ENCODE measurements at regions not wholly inside any gene's neighbourhood (a gene's known extent, or its start where the extent isn't known, plus 50 kb on each side); places are given as distances from the start of the nearest gene placed in this dataset.

DNA sequence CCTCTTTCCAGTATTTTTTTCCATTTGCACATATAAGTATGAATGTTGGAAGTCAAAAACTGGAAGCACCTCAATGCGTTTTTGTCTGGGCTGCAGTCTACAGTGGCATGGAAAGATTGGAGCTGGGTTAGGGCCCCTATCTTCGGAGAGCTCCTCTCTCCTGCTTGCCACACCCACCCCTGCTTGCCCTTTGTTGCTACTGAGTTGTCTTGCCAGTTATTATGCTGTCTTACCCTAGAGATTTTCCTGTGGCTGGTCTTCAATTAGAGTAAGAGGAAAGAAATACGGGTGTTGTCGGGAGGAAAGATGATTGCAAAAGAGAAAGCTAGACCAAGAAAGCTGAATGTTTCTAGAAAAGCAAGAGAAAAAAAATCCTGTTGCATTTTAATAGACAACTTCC, 228.9 kb upstream of the CELF2 start:
- Histone ChIP-seq H3K9ac (ENCODE audit: low read length) (no peak overlapping the region), H4K20me1 (ENCODE audit: insufficient read depth, low read length) (no peaks in the 10 kb centered on the region), H3K4me3 (ENCODE audit: insufficient read depth, low read depth, low read length) (no peak overlapping the region), H3K9me3 (ENCODE audit: insufficient read depth, low read depth, low read length) (no peaks in the 10 kb centered on the region), H3K4me1 (ENCODE audit: insufficient read depth, low read length) (peaks cover 29% of the 10 kb centered on the region), H3K27me3 (ENCODE audit: insufficient read depth, low read length) (no peaks in the 10 kb centered on the region), H3K36me3 (ENCODE audit: insufficient read depth, low read length) (no peaks in the 10 kb centered on the region), H3K27ac (ENCODE audit: low read depth, low read length) (no peak overlapping the region), H3K79me2 (ENCODE audit: insufficient read depth, low read length) (no peaks in the 10 kb centered on the region), H2AFZ (ENCODE audit: low read depth, low read length) (no peak overlapping the region), H3K4me2 (ENCODE audit: low read length) (no peak overlapping the region)
- no peaks in the 10 kb centered on the region for H3K27me3 Mint-ChIP-seq (ENCODE audit: low read depth, unreplicated experiment)
- H3K9me3 Mint-ChIP-seq (ENCODE audit: unreplicated experiment), result peaks cover 8% of the 10 kb centered on the region
- DNase-seq (ENCODE audit: low read depth) (no peak), FAIRE-seq (no peak)
- peaks cover 10% of the 10 kb centered on the region for H3K36me3 Mint-ChIP-seq (ENCODE audit: low read depth, unreplicated experiment)
- no peak overlapping the region for H3K4me3 Mint-ChIP-seq (ENCODE audit: unreplicated experiment)
- TF ChIP-seq, protein P1, sequence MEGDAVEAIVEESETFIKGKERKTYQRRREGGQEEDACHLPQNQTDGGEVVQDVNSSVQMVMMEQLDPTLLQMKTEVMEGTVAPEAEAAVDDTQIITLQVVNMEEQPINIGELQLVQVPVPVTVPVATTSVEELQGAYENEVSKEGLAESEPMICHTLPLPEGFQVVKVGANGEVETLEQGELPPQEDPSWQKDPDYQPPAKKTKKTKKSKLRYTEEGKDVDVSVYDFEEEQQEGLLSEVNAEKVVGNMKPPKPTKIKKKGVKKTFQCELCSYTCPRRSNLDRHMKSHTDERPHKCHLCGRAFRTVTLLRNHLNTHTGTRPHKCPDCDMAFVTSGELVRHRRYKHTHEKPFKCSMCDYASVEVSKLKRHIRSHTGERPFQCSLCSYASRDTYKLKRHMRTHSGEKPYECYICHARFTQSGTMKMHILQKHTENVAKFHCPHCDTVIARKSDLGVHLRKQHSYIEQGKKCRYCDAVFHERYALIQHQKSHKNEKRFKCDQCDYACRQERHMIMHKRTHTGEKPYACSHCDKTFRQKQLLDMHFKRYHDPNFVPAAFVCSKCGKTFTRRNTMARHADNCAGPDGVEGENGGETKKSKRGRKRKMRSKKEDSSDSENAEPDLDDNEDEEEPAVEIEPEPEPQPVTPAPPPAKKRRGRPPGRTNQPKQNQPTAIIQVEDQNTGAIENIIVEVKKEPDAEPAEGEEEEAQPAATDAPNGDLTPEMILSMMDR (IDR thresholded peaks at IDR 0.05; ENCODE audit: insufficient read depth, low read depth, low read length), result no peak
- no peak for TF ChIP-seq EZH2 (IDR thresholded peaks at IDR 0.05; ENCODE audit: insufficient read depth, low read length)
- peaks cover 49% of the 10 kb centered on the region for H3K4me1 Mint-ChIP-seq (ENCODE audit: low read depth, unreplicated experiment)
- H3K27ac Mint-ChIP-seq (ENCODE audit: unreplicated experiment), result no peak overlapping the region

DNA sequence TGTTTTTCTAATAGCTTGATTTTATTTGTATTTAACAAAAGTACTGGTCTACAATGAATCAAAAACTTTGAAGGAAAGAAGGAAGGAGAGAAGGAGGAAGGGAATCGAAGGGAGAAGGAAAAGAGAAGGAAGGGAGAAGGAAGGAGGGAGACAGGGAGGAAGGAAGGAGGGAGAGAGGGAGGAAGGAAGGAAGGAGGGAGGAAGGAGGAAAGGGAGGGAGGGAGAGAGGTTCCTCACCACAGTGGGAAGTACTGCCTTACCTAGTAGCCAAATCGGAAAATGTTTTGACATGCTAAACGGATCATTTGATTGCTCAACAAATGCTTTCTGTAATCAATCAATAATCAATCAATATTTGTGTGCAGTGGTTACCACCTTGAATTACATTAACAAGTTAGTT, 225.8 kb upstream of the CELF2 start:
- Histone ChIP-seq H3K4me1 (ENCODE audit: insufficient read depth, low read length) (peaks cover 40% of the 10 kb centered on the region), H2AFZ (ENCODE audit: low read depth, low read length) (peak overlapping the region; percentile 18), H3K9ac (ENCODE audit: low read length) (peak overlapping the region; percentile 79), H3K27me3 (ENCODE audit: insufficient read depth, low read length) (no peaks in the 10 kb centered on the region), H3K4me2 (ENCODE audit: low read length) (peak overlapping the region; percentile 82), H4K20me1 (ENCODE audit: insufficient read depth, low read length) (no peaks in the 10 kb centered on the region), H3K4me3 (ENCODE audit: insufficient read depth, low read depth, low read length) (peak overlapping the region; percentile 43), H3K79me2 (ENCODE audit: insufficient read depth, low read length) (no peaks in the 10 kb centered on the region), H3K36me3 (ENCODE audit: insufficient read depth, low read length) (no peaks in the 10 kb centered on the region), H3K27ac (ENCODE audit: low read depth, low read length) (peak overlapping the region; percentile 88), H3K9me3 (ENCODE audit: insufficient read depth, low read depth, low read length) (no peaks in the 10 kb centered on the region)
- Mint-ChIP-seq H3K36me3 (ENCODE audit: low read depth, unreplicated experiment) (peaks cover 5% of the 10 kb centered on the region), H3K27ac (ENCODE audit: unreplicated experiment) (peak overlapping the region; percentile 91), H3K9me3 (ENCODE audit: unreplicated experiment) (no peaks in the 10 kb centered on the region), H3K4me1 (ENCODE audit: low read depth, unreplicated experiment) (peaks cover 52% of the 10 kb centered on the region), H3K27me3 (ENCODE audit: low read depth, unreplicated experiment) (no peaks in the 10 kb centered on the region), H3K4me3 (ENCODE audit: unreplicated experiment) (peak overlapping the region; percentile 63)
- no peak for TF ChIP-seq EZH2 (IDR thresholded peaks at IDR 0.05; ENCODE audit: insufficient read depth, low read length)
- TF ChIP-seq, protein P1 (IDR thresholded peaks at IDR 0.05; ENCODE audit: insufficient read depth, low read depth, low read length), result no peak
- DNase-seq (ENCODE audit: low read depth) (no peak), FAIRE-seq (no peak)

DNA sequence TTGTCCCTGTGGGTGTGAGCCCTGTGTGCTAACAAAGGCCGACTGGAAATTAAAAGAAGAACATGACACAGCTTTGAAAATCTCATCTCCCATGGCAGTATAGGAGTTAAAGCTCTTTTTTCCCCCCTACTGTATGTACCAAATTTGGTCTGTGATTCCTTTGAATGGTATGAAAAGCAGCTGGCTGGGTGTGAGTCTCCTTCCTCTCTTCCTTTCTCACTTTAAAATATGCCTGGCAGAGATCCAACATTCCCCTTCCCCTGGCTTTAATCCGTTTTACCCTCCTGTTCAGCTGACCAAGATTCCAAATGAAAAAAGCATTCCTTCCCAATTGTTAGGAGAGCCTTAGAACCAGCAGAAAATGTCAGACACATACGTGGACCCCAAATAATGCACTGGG, 225.0 kb upstream of the CELF2 start:
- peak overlapping the region; percentile 79 for H3K9ac ChIP-seq (ENCODE audit: low read length)

More for the DNA sequence above, 225.0 kb upstream of the CELF2 start:
- Mint-ChIP-seq H3K27ac (ENCODE audit: unreplicated experiment) (peak overlapping the region; percentile 91), H3K4me3 (ENCODE audit: unreplicated experiment) (peak overlapping the region; percentile 63), H3K4me1 (ENCODE audit: low read depth, unreplicated experiment) (peaks cover 55% of the 10 kb centered on the region), H3K27me3 (ENCODE audit: low read depth, unreplicated experiment) (no peaks in the 10 kb centered on the region), H3K9me3 (ENCODE audit: unreplicated experiment) (no peaks in the 10 kb centered on the region), H3K36me3 (ENCODE audit: low read depth, unreplicated experiment) (peaks cover 5% of the 10 kb centered on the region)
- Histone ChIP-seq H3K4me1 (ENCODE audit: insufficient read depth, low read length) (peaks cover 48% of the 10 kb centered on the region), H3K36me3 (ENCODE audit: insufficient read depth, low read length) (no peaks in the 10 kb centered on the region), H3K4me2 (ENCODE audit: low read length) (peak overlapping the region; percentile 82), H3K27me3 (ENCODE audit: insufficient read depth, low read length) (no peaks in the 10 kb centered on the region), H2AFZ (ENCODE audit: low read depth, low read length) (no peak overlapping the region), H3K79me2 (ENCODE audit: insufficient read depth, low read length) (no peaks in the 10 kb centered on the region), H3K27ac (ENCODE audit: low read depth, low read length) (peak overlapping the region; percentile 88), H3K4me3 (ENCODE audit: insufficient read depth, low read depth, low read length) (peak overlapping the region; percentile 48), H4K20me1 (ENCODE audit: insufficient read depth, low read length) (no peaks in the 10 kb centered on the region), H3K9me3 (ENCODE audit: insufficient read depth, low read depth, low read length) (no peaks in the 10 kb centered on the region)
- DNase-seq (ENCODE audit: low read depth) (peak; percentile 95), FAIRE-seq (peak; percentile 99)
- TF ChIP-seq, protein P1 (IDR thresholded peaks at IDR 0.05; ENCODE audit: insufficient read depth, low read depth, low read length), result no peak
- no peak for TF ChIP-seq EZH2 (IDR thresholded peaks at IDR 0.05; ENCODE audit: insufficient read depth, low read length)
